Dendritic cell treated with granulocyte-macrophage colony-stimulating factor and Interleukin-4, amounts not matched to agents 40 ng/mL and 50 ng/mL, for 4 days (primary cell): ENCODE measurements at regions not wholly inside any gene's neighbourhood (a gene's known extent, or its start where the extent isn't known, plus 50 kb on each side); places are given as distances from the start of the nearest gene placed in this dataset.

Experiments used
- H3K27ac Mint-ChIP-seq: one replicate; pipeline ENCODE4 v1.8.0; 2022; ENCODE audit warnings: mild to moderate bottlenecking, mixed read lengths
- H3K27me3 Mint-ChIP-seq: one replicate; pipeline ENCODE4 v1.8.0; 2022; ENCODE audit warnings: mild to moderate bottlenecking, mixed read lengths
- H3K36me3 Mint-ChIP-seq: one replicate; pipeline ENCODE4 v1.8.0; 2022; ENCODE audit warnings: low read depth, mixed read lengths
- H3K4me1 Mint-ChIP-seq: one replicate; pipeline ENCODE4 v1.8.0; 2022; ENCODE audit warnings: low read depth, mixed read lengths
- H3K4me3 Mint-ChIP-seq: one replicate; pipeline ENCODE4 v1.8.0; 2022; ENCODE audit warnings: mild to moderate bottlenecking, moderate library complexity, mixed read lengths
- H3K9me3 Mint-ChIP-seq: one replicate; pipeline ENCODE4 v1.8.0; 2022; ENCODE audit warnings: mixed read lengths
- intact Hi-C: fragments of 100-400 bp; cut with micrococcal nuclease; formaldehyde crosslinking; loops from one replicate; pipeline ENCODE4 v1.15.0; 2022

DNA sequence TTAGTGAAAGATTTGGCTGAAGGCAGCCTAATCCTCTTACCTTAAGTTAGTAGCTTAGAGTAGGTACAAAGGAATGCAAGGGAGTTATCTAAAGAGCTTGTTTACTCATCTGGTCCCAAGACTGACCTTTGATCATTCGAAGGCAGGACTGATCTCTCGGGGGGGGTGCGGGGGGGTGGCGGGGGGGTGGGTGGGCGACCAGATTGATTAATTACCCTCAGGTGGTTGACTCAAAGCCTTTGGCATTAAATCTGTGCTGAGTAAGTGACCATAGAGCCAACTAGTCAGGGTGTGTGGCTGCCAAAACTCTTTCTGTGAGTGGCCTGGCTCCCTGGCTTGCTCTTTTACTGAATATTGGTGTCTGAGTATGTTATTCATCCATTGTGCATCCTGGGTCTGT, 731.9 kb upstream of the FBXO33 start:
- Mint-ChIP-seq H3K9me3 (peaks cover 37% of the 10 kb centered on the region), H3K27me3 (no peaks in the 10 kb centered on the region), H3K4me3 (no peak overlapping the region), H3K27ac (no peak overlapping the region), H3K4me1 (no peaks in the 10 kb centered on the region), H3K36me3 (no peaks in the 10 kb centered on the region)
- intact Hi-C loops, result no loop called here

DNA sequence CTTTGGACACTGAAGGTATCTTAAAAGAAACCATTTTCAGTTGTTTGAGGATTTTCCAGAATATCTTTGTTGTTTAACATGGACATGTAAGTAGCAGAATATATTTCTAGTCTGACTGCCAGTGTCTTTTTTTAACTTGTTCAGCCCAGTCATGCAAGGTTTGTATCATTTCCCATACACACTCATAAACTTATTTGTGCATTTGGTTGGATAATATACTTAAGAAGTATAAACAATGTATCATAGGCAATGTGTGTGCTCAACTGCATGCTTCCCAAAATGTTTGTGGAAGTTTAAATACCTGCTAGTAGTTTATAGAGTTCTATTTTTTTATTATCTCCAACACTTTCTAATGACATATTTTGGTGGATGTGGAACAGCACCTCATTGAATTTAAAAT, 707.4 kb upstream of the FBXO33 start:
- no peaks in the 10 kb centered on the region for H3K36me3 Mint-ChIP-seq
- peaks cover 45% of the 10 kb centered on the region for H3K9me3 Mint-ChIP-seq
- H3K27ac Mint-ChIP-seq, result no peak overlapping the region
- H3K4me1 Mint-ChIP-seq, result no peaks in the 10 kb centered on the region
- H3K27me3 Mint-ChIP-seq, result no peaks in the 10 kb centered on the region
- intact Hi-C loops, result loop anchor here (1.0 kb wide), 1 partner anchor 9 kb away; no protein-coding TSS in a partner anchor
- no peak overlapping the region for H3K4me3 Mint-ChIP-seq

DNA sequence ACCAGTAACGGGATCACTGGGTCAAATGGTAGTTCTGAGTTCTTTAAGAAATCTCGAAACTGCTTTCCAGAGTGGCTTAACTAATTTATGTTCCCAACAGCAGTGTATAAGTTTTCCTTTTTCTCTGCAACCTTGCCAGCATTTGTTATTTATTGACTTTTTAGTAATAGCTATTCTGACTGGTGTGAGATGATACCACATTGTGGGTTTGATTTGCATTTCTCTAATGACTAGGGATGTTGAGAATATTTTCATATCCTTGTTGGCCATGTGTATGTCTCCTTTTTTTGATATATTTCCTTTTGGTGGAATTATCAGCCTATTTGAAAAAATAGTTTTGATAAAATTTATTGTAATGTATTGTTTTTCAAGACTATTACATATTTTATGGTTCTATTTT, 701.2 kb upstream of the FBXO33 start:
- Mint-ChIP-seq H3K36me3 (no peaks in the 10 kb centered on the region), H3K27ac (no peak overlapping the region), H3K4me1 (no peaks in the 10 kb centered on the region), H3K27me3 (no peaks in the 10 kb centered on the region), H3K4me3 (no peak overlapping the region), H3K9me3 (peaks cover 34% of the 10 kb centered on the region)
- intact Hi-C loops, result no loop called here

DNA sequence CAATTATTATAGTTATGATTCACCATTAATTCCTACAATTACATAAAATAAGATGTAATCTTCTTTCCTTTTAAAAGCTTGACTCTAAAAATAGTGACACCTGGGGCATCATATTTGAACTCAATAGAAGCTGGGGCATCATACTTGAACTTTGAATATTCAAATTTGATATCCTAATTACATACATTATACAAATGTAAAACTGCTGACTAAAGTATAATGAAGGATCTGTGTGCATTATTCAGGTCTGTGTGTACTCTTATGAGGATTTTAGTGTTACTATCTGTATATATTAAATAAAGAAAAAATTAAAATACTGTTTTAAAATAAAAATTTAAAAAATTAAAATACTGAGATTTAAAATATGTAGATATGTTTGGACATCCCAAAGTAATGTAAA, 696.9 kb upstream of the FBXO33 start:
- Mint-ChIP-seq H3K36me3 (no peaks in the 10 kb centered on the region), H3K9me3 (peaks cover 9% of the 10 kb centered on the region), H3K4me1 (no peaks in the 10 kb centered on the region), H3K27me3 (no peaks in the 10 kb centered on the region), H3K27ac (no peak overlapping the region), H3K4me3 (no peak overlapping the region)
- intact Hi-C loops, result no loop called here

DNA sequence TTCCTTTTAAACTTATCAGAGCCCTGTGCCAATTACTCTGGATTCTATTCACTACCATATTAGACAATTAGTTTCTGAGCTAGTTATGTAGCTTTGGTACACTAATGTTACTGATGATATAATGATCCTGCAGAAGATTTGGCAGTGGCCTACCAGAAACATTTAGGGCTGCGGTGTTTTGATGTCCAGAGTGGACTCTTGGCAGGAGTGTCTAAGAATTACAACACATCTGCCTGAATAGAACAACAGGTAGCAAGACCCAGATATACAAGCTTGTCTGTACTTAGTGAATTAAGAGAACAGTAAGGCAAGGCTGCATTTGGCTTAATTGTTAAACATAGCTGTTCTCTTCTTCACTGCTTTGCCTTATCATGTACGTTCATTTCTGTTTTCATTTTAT, 691.6 kb upstream of the FBXO33 start:
- peaks cover 13% of the 10 kb centered on the region for H3K9me3 Mint-ChIP-seq
- no peak overlapping the region for H3K4me3 Mint-ChIP-seq
- no peaks in the 10 kb centered on the region for H3K4me1 Mint-ChIP-seq
- intact Hi-C loops, result no loop called here
- H3K27ac Mint-ChIP-seq, result no peak overlapping the region
- no peaks in the 10 kb centered on the region for H3K27me3 Mint-ChIP-seq
- H3K36me3 Mint-ChIP-seq, result no peaks in the 10 kb centered on the region

DNA sequence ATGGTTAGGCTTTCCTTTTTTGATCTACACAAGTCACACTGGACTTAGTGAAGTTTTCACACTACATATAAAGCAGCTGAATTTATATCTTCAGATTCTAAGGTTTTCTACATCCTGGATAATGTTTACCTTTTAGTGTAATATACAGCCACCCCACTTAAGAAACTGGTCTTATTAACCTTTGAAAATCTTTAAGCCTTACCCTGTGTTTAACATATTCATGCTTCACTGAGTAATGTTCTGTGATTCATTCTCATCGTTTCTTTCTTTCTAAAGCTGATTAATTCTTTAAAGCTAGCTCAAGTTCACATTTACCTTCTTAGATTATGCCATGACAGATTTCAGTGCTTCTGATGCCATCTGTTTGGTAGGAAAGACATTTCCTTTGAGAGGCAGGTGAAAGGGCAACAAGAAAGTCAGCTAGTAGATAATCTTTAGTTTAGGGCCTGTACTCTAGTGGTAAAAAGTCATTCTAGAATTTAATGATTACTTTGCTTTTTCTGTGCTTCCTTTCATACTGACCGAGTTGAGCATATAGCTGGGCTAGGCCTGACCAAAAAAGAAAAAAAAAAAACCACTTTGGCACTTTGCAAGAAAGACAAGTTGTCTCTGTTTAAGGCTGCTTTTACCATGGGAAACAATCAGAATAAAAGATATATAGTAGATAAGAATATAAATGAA, 690.9 kb upstream of the FBXO33 start:
- Mint-ChIP-seq H3K9me3 (peaks cover 21% of the 10 kb centered on the region), H3K36me3 (no peaks in the 10 kb centered on the region), H3K4me3 (no peak overlapping the region), H3K27ac (no peak overlapping the region), H3K4me1 (no peaks in the 10 kb centered on the region), H3K27me3 (no peaks in the 10 kb centered on the region)
- intact Hi-C loops, result no loop called here

DNA sequence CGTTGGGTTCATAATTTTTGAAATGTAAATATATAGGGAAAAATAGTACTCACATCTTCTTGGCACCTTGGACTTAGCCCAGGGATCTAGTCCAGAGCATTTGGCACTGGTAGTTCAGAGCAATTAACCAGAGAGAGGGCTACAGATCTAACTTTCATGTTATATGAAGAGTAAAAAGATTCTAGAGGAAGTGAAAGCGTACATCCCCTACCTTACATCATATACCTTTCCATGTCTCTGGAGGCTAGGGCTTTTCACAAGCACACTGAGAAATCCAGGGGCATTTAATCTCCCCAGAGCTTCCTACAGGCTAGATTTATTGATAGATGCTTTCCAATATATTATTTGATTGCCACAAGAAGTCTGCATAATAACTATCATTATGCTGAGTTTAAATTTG, 687.5 kb upstream of the FBXO33 start:
- intact Hi-C loops, result no loop called here
- Mint-ChIP-seq H3K4me1 (no peaks in the 10 kb centered on the region), H3K36me3 (no peaks in the 10 kb centered on the region), H3K9me3 (peaks cover 21% of the 10 kb centered on the region), H3K27ac (no peak overlapping the region), H3K4me3 (no peak overlapping the region), H3K27me3 (no peaks in the 10 kb centered on the region)

DNA sequence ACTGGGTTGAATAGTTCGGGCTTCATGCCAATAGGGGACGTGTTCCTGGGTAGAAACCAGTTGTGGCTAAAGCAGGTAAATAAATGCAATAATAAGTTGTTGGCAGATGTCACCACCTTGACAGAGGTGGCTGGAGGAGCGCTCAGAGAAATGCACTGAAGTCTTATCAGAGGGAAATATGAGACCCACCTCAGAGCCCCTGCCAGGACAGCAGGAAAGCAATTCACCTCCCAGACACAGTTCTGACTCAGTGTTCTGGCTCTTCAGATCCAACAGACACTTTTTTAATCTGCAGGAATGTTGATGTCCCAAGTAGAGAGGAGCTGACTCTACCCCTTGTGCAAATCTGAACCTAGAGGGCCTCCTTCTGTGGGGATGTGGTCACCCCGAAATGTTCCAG, 687.1 kb upstream of the FBXO33 start:
- Mint-ChIP-seq H3K9me3 (peaks cover 21% of the 10 kb centered on the region), H3K27me3 (no peaks in the 10 kb centered on the region), H3K27ac (no peak overlapping the region), H3K4me3 (no peak overlapping the region), H3K4me1 (no peaks in the 10 kb centered on the region), H3K36me3 (no peaks in the 10 kb centered on the region)
- intact Hi-C loops, result no loop called here

DNA sequence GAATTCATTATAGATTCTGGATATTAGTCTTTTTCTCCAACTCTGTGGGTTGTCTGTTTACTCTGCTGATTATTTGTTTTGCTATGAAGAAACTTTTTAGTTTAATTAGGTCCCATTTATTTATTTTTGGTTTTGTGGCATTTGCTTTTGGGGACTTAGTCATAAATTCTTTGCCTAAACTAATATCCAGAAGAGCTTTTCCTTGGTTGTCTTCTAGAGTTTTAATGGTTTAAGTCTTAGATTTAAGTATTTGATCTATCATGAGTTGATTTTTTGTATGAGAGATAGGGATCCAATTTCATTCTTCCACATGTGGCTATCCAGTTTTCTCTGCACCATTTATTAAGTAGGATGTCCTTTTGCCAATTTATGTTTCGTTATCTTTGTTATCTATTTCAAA, 683.4 kb upstream of the FBXO33 start:
- Mint-ChIP-seq H3K4me3 (no peak overlapping the region), H3K27me3 (no peaks in the 10 kb centered on the region), H3K9me3 (peaks cover 21% of the 10 kb centered on the region), H3K27ac (no peak overlapping the region), H3K4me1 (no peaks in the 10 kb centered on the region), H3K36me3 (no peaks in the 10 kb centered on the region)
- intact Hi-C loops, result no loop called here

DNA sequence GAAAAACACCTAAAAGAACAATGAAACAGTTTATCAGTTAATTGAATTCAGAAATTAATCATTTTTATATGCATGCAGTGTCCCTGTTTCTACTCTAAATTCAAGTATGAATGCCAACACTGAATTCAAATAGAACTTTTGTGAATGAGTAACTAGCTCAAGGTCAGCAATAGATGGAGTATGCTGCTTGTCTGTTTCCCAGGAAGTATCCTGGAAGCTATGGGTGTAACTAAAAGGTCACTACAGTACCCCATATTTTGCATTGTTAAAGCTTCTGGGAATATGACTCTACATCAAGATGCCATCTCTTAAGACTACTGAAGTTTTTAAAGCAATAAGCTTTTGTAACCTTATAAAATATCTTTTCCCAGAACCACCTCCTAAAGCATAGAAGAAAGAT, 681.4 kb upstream of the FBXO33 start:
- H3K4me1 Mint-ChIP-seq, result no peaks in the 10 kb centered on the region
- no peak overlapping the region for H3K4me3 Mint-ChIP-seq
- peaks cover 26% of the 10 kb centered on the region for H3K9me3 Mint-ChIP-seq

DNA sequence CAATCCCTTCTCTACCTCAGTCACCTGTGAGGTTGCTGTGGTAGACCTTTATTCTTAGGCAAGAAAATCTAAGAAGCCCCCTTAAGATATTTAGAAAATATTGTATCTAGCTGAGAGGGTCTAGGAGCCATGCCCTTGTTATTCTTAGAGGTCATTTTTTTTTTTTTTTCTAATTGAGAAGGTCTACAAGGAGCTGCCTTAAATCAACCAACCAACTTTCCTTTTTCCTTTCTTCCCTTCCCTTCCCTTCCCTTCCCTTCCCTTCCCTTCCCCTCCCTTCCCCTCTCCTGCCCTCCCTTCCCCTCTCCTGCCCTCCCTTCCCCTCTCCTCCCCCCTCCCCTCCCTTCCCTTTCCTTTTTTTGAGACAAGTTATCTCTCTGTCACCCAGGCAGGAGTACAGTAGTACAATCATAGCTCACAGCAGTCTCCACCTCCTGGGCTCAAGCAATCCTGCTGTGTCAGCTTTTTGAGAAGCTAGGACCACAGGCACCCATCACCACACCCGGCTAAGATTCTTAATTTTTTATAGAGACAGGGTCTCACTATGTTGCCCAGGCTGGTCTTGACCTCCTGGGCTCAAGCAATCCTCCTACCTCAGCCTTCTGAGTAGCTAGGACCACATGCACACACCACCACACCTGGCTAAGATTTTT, 668.4 kb upstream of the FBXO33 start:
- intact Hi-C loops, result no loop called here
- H3K36me3 Mint-ChIP-seq, result no peaks in the 10 kb centered on the region

More for the DNA sequence above, 681.4 kb upstream of the FBXO33 start:
- Mint-ChIP-seq H3K27me3 (no peaks in the 10 kb centered on the region), H3K36me3 (no peaks in the 10 kb centered on the region), H3K27ac (no peak overlapping the region)
- intact Hi-C loops, result no loop called here

DNA sequence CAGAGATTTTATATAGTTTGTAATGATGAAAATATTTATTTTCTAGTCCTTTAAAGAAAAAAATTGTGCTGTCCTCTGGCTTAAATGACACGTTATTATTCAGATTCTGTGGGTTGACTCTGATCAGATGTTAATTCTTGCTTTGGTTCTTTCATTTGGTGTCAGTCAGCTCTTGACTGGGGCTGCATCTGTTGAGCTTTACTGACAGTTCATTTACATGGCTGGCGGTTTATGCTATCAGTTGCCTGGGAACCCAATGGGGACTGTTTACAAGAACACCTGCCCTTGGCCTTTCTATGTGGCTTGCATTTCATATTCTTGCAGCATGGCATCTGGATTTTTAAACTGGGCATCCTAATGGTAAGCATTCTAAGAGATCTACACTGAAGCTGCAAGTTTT, 667.1 kb upstream of the FBXO33 start:
- H3K4me1 Mint-ChIP-seq, result no peaks in the 10 kb centered on the region
- no peak overlapping the region for H3K27ac Mint-ChIP-seq
- H3K4me3 Mint-ChIP-seq, result no peak overlapping the region
- H3K36me3 Mint-ChIP-seq, result no peaks in the 10 kb centered on the region
- H3K27me3 Mint-ChIP-seq, result no peaks in the 10 kb centered on the region
- H3K9me3 Mint-ChIP-seq, result peaks cover 20% of the 10 kb centered on the region
- intact Hi-C loops, result no loop called here

More for the DNA sequence above, 668.4 kb upstream of the FBXO33 start:
- Mint-ChIP-seq H3K4me3 (no peak overlapping the region), H3K4me1 (no peaks in the 10 kb centered on the region), H3K9me3 (peaks cover 24% of the 10 kb centered on the region), H3K27me3 (no peaks in the 10 kb centered on the region), H3K27ac (no peak overlapping the region)

DNA sequence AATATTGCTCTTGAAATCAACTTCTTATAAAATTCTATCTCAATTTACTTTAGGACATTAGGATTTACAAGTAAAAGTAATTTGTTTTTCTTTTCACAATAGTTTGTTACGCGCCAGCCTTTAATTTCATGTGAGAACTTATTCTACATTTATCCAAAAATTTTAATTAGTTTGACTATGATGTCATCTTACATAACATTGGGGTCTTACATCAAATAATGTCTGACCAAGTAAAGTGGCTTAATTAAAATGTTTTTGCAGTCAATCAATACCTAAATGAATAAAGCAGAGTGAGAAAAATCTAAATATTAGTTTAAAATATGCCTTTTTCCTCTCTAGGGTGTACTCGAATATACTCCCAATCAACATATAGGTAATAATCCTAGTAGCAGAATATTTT, 666.2 kb upstream of the FBXO33 start:
- H3K27ac Mint-ChIP-seq, result no peak overlapping the region
- intact Hi-C loops, result no loop called here
- no peaks in the 10 kb centered on the region for H3K36me3 Mint-ChIP-seq
- no peak overlapping the region for H3K4me3 Mint-ChIP-seq
- H3K9me3 Mint-ChIP-seq, result peaks cover 12% of the 10 kb centered on the region
- no peaks in the 10 kb centered on the region for H3K27me3 Mint-ChIP-seq
- no peaks in the 10 kb centered on the region for H3K4me1 Mint-ChIP-seq

DNA sequence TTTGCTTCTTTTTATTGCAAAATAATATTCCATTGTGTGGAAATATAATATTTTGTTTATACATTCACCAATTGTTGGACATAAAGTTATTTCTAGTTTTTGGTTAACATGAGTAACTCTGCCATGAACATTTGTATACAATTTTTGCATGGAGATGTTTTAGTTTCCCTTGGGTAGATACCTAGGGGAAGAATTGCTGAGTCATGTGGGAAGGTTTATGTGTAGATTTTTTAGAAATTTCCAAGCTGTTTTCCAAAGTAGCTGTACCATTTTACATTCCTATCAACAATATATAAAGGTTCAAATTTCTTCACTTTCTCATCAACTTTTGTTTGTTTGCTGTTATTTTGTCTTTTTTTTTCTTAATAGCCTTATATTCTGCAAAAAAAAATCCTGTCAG, 664.7 kb upstream of the FBXO33 start:
- intact Hi-C loops, result no loop called here
- Mint-ChIP-seq H3K27ac (no peak overlapping the region), H3K4me3 (no peak overlapping the region), H3K9me3 (peaks cover 9% of the 10 kb centered on the region), H3K36me3 (no peaks in the 10 kb centered on the region), H3K27me3 (no peaks in the 10 kb centered on the region), H3K4me1 (no peaks in the 10 kb centered on the region)

DNA sequence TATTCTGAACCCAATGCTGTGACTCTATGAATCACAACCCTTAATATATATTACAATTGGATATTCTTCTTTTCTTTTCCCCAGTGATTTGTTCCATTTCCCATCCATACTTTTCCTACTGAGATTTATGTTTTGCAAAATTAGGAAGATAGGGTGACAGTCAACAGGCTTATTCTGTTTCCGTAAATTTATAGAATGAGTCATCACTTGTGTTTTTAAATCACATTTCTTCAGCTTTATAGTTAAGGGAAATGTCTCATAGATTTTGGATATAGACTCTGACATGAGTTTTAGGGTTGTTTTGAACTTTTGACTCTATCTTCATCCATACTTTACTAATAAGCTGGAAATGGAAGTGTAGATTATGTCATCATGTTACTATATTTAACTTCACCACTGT, 661.6 kb upstream of the FBXO33 start:
- Mint-ChIP-seq H3K27ac (no peak overlapping the region), H3K27me3 (no peaks in the 10 kb centered on the region), H3K36me3 (no peaks in the 10 kb centered on the region), H3K4me1 (no peaks in the 10 kb centered on the region), H3K4me3 (no peak overlapping the region), H3K9me3 (peaks cover 22% of the 10 kb centered on the region)
- intact Hi-C loops, result no loop called here
